ENCODE measurements at regions not wholly inside any gene's neighbourhood (a gene's known extent, or its start where the extent isn't known, plus 50 kb on each side); places are given as distances from the start of the nearest gene placed in this dataset.
"Not testable (repeated sequence)": the region's sequence is repeated elsewhere in the genome, so short reads cannot be mapped to it uniquely, and the experiment has no call there.

DNA sequence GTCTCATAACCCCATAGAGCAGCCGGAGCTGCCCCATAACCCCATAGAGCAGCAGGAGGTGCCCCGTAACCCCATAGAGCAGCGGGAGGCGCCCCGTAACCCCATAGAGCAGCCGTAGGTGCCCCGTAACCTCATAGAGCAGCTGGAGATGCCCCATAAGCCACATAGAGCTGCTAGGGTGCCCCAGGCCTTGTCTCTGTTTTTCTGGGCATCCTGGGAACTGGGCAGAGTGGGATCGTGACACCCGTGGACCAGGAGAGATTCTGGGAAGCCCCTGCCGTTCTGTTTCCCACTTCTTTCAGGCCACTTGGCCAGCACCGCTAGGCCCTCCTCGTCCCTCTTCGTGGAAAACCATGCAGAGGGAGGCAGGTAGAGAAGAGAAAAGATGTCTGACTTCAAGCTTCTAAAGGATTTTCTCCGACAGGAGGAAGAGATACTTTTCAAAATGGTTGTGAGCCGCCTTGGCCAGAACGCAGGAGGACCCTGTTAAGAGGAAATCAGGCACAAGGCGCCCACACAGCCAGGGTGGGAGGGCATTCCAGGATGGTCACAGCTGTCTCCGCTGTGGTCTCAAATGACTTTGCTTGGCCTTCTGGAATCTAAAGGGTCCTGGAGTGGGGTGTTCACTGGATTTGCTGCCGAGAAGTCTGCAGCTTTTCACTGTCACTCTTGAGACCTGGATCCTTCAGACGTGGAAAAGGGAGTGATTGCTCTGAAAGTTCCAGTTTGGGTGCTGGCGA, 171.8 kb downstream of the NPIPB11 start:
- H3K36me3 Mint-ChIP-seq; H3K27me3 Mint-ChIP-seq; H3K9me3 Mint-ChIP-seq (ENCODE audit: low read depth); ATAC-seq; H3K4me1 Mint-ChIP-seq; H3K4me3 Mint-ChIP-seq; CTCF ChIA-PET; H3K27ac Mint-ChIP-seq; DNase-seq: not testable (repeated sequence)

DNA sequence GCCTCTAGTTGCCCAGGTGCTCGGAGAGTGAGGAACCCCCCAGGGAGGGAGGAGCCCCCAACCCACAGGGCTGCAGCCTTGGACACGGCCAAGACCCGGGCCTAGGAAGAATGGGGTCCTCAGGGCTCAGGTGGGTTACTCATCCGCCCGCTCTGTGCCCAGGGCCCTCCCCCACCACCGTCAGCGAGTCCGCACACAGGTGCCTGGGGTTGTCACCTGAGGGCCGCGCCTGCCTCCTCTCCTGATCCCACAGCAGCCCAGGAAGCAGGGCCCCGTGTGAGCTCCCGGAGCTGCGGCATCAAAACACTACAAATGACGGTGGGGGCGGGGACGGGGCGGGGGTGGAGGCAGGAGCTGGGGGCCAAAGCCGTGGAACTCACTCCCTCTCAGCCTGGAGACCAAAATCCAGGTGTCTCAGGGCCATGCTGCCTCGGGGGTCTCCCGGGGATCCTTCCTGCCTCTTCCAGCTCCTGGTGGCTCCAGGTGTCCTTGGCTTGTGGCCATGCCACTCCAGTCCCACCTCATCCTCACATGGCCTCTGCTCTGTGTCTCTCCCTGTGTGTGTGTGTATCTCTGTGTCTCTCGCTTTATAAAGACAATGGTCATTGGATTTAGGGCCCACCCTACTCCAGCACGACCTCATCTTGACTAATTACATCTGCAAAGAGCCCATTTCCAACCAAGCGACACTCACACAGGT, 172.7 kb downstream of the NPIPB11 start:
- H3K4me1 Mint-ChIP-seq; CTCF ChIA-PET; ATAC-seq; H3K27ac Mint-ChIP-seq; H3K4me3 Mint-ChIP-seq; H3K9me3 Mint-ChIP-seq (ENCODE audit: low read depth); H3K27me3 Mint-ChIP-seq; H3K36me3 Mint-ChIP-seq: not testable (repeated sequence)
- peak; percentile 4 for DNase-seq

DNA sequence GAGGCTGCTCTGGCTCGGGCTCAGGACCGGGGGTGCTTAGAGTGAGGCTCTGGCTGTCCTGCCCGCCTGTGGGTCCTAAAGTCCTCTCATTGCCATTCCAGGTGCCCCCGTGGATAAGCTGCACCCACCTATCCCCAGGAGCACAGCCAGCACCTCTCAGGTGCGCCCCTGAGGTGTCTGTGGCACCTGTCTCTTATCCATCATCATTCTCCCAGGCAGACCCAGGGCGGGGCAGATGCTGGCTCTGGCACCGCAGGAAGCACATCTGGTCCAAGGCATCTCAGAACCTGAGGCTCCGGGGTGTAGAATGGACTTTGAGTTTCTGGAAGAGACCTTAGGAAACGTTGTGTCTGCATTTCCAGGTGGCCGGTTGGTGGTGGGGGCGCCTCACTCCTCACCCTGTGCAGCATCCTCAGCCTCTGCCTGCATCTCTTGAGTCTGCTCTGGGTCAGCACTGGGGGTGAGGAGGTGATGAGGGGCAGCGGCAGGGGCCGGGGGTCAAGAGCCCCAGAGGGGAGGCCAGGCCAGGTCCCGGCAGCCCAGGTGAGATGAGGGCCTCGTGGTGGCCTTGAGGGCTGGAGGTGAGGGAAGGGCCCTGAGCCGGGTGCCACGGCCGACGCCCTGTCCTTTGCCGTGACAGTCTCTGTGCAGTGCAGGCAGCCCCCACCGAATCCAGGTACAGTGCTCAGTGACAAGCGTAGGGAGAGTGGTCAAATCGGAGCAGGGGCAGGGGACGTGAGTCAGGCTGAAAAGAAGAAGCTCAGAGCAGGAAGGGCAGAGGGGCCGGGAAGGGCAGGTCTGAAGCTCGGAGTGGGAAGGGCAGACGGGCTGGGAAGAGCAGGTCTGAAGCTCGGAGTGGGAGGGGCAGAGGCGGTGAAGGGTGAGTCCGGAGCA, 173.5 kb downstream of the NPIPB11 start:
- CTCF ChIA-PET, result no interaction called here
- Mint-ChIP-seq H3K9me3 (ENCODE audit: low read depth) (no peaks in the 10 kb centered on the region), H3K27me3 (no peaks in the 10 kb centered on the region), H3K4me1 (peaks cover 2% of the 10 kb centered on the region), H3K36me3 (no peaks in the 10 kb centered on the region), H3K4me3 (no peak overlapping the region), H3K27ac (no peak overlapping the region)
- ATAC-seq (no peak), DNase-seq (peak; percentile 30)

DNA sequence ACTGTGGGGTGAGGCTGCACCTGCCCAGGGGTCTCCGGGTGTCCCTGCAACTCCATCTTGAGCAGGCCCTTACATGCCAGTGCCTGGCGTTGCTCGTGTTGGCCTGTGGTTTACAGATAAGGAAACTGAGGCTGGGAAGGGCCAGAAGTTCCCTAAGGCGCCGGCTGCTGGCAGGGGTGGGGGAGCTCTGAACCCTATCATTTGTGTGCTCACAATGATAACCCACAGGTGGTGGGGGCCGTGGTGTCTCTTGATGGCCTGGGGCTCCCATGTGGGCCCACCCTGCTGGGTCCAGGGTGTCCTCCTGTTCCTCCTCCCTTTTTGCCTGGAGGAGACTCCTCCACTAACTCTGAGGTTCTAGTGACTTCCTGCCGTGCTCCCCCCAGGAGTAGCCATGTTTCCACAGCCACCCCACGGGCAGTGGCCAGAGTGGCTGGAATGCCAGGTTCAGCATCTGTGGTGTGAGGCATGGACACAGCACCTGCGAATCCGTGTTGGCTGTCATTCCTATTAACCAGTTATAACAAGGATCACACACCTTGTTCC, 174.3 kb downstream of the NPIPB11 start:
- ATAC-seq; H3K36me3 Mint-ChIP-seq; H3K4me3 Mint-ChIP-seq; H3K9me3 Mint-ChIP-seq (ENCODE audit: low read depth); H3K4me1 Mint-ChIP-seq; H3K27me3 Mint-ChIP-seq; H3K27ac Mint-ChIP-seq; CTCF ChIA-PET: not testable (repeated sequence)
- peak; percentile 12 for DNase-seq

DNA sequence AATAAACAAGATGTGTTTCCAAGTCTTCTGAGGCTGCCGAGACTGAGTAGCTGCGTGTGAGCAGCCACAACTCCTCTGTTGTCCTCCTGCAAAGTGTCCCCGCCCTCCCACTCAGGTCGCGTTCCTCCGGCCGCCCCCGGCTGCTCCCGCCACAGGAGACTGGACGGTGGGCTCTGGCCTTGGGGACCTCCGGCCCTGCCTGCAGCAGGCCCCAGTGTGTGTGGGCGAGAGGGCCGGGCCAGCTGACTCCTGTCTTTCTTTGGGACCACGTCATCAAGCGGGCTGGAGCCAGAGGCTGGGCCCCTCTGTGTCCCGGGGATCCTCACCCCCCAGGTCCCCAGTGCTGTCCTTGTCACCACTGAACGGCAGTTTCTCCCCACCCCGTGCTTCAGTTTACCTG, 175.3 kb downstream of the NPIPB11 start:
- H3K36me3 Mint-ChIP-seq, result peaks cover 7% of the 10 kb centered on the region
- ATAC-seq (no peak), DNase-seq (peak; percentile 31)
- no peak overlapping the region for H3K4me3 Mint-ChIP-seq
- H3K4me1 Mint-ChIP-seq, result peaks cover 6% of the 10 kb centered on the region
- H3K9me3 Mint-ChIP-seq (ENCODE audit: low read depth), result peaks cover 4% of the 10 kb centered on the region
- no peak overlapping the region for H3K27ac Mint-ChIP-seq
- CTCF ChIA-PET, result no interaction called here
- H3K27me3 Mint-ChIP-seq, result no peaks in the 10 kb centered on the region

DNA sequence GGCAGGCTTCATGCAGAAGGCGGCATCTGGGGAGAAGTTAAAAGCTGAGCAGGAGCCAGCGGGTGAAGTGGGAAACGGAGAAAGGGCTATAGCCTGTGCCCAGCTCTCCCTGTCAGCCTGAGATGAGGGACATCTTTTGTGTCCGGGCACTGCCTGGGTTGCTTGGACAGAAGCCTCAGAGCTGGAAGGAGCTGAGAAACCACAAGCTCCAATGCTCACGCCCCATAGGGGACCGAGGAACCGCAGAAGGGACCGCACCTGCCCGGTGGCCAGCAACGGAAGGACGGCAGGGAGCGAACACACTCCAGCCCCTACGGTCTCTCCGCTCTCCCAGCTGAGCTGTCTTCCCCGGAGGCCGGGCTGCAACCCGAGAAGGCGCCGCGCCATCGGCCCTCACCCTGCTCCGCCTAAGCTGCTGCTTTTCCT, 175.8 kb downstream of the NPIPB11 start:
- CTCF ChIA-PET, result no interaction called here
- Mint-ChIP-seq H3K27ac (no peak overlapping the region), H3K9me3 (ENCODE audit: low read depth) (peaks cover 4% of the 10 kb centered on the region), H3K36me3 (peaks cover 7% of the 10 kb centered on the region), H3K27me3 (no peaks in the 10 kb centered on the region), H3K4me3 (no peak overlapping the region), H3K4me1 (peaks cover 6% of the 10 kb centered on the region)
- no peak for ATAC-seq
- DNase-seq, result peak; percentile 36

DNA sequence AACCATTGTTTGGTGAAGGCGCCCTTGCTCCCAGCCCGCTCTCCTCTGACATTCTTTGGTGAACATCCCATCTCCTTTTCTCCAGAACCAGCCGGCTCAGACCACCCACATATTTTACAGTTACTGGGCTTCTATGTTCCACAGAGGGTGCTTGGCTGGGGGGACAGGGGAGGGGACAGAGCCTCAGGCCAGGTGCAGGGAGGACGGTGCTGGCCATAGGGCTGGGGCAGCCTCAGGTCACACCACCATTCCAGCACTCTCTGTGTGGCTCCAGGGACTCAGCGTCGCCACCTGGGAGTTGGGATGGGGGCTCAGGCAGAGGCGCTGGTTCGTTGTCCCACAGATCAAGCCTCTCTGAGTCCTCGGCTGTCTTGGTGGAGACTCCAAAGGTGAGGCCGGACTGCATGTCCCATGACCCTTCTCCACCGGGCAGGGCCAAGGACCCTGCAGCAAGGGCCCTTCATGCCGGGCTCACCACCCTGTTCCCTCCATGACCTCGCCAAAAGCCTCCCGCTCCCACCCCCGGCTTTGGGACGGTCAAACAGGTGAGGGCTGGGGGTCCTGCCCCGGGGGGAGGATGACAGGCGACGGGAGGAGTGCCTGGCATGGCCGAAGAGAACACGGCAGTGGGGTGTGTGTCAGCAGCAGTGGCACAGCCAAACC, 176.4 kb downstream of the NPIPB11 start:
- H3K4me3 Mint-ChIP-seq; H3K4me1 Mint-ChIP-seq; H3K27ac Mint-ChIP-seq; H3K36me3 Mint-ChIP-seq; CTCF ChIA-PET; H3K27me3 Mint-ChIP-seq; ATAC-seq; H3K9me3 Mint-ChIP-seq (ENCODE audit: low read depth): not testable (repeated sequence)
- DNase-seq, result peak; percentile 34

DNA sequence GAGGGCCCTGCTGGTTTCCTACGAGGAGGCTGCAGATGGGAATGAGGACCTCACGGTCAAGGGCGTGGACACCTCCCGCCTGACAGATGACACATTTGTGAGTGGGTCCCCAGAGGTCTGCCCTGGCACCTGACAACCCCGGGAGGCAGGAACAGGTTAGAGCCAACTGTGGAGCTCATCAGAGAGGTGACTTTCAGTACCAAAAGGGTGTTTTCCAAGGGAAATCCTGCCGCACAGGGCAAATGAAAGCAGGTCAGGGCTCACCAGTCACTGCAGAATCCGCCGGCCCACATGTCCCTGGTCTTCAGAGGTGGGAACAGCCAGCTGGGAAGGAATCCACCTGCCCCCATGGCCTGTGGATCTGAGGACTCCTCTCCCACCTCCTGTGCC, 176.9 kb downstream of the NPIPB11 start:
- ATAC-seq; H3K27me3 Mint-ChIP-seq; H3K4me1 Mint-ChIP-seq; H3K9me3 Mint-ChIP-seq (ENCODE audit: low read depth); H3K36me3 Mint-ChIP-seq; CTCF ChIA-PET; H3K4me3 Mint-ChIP-seq; H3K27ac Mint-ChIP-seq; DNase-seq: not testable (repeated sequence)

DNA sequence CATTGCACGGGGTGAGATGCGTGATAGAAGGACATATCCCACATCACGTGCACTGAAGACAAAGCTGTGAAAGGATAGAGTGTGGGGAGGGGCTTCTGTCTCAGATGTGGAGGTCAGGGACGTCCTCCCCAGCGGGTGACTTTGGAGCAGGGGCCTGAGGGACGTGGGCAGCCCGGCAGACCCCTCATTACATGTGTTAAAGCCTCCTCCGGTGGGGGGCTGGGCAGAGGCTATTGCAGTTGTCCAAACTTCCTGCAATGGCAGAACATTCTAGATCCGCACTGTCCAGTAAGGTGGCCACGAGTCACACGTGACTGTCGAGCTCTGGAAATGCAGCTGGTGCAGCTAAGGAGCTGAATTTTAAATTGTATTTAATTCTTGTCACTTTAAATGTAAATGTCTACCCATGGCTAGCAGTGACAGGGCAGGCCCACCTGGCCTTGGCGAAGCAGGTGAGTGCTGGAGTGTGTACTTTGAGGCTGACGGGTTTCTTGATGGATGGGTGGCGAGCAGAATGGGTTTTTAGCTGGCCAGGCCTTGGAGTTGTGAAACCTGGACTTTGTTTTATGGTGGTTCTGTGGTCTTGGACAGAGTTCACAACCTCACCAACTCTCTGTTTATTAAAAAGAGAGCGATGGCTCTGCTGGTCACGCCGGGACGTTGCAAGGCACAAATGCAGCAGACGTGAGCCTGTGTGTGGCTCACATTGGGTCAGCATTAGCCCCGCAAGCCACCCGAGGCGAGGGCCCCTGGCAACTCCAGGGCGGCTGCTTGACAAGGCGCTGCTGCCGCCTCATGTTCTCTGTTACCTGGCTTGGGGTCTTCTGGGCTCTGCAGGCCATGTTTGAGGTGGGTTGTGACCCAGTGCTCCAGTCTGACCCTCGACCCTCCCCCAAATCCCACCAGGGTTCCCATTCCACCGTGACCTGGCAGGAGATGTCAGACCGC, 177.6 kb downstream of the NPIPB11 start:
- not testable (repeated sequence) for H3K27ac Mint-ChIP-seq; DNase-seq; H3K9me3 Mint-ChIP-seq (ENCODE audit: low read depth); ATAC-seq; H3K27me3 Mint-ChIP-seq; H3K4me3 Mint-ChIP-seq; H3K4me1 Mint-ChIP-seq; H3K36me3 Mint-ChIP-seq
- CTCF ChIA-PET, result interaction anchor here (0.6 kb wide), 1 partner anchor 136 kb away, joined by 3 read pairs; no protein-coding TSS in a partner anchor

DNA sequence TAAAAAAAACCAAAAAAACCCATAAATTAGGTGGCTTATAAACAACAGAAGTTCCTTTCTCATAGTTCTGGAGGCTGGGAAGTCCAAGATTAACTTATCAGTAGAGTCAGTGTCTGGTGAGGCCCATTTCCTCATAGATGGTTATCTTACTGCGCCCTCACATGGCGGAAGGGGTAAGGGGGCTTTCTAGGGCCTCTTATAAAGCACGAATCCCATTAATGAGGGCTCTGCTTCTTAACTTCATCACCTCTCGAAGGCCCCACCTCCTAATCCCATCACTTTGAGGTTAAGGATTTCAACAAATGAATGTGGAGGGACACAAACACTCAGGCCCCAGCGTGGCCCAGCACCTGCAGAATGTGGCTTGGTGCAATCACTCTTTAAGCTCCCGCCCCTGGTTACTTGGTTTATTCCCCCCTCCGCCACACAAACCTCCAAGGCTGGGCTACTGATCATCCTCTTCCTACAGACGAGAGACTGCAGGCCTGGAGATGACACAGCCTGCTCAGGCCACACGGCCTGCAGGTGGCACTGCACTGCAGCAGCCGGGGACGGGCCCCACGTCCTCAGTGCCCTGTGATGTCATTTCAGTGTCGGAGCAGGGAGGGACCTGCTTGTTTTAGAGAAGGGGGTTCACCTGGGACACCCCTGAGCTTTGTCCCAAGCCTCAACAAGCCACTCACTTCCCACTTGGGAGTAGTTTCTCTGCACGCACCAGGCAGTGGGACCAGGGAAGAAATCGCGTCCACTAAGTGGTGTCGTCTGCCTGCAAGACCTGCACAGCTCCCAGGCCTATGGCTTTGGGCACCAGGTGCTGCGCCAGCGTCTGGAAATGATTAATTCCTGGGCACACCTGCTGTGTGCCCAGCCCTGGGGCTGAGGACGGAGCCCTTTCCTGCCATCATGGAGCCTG, 178.5 kb downstream of the NPIPB11 start:
- not testable (repeated sequence) for H3K4me3 Mint-ChIP-seq; H3K27ac Mint-ChIP-seq; H3K9me3 Mint-ChIP-seq (ENCODE audit: low read depth); H3K27me3 Mint-ChIP-seq
- Mint-ChIP-seq H3K36me3 (peaks cover 11% of the 10 kb centered on the region), H3K4me1 (peaks cover 13% of the 10 kb centered on the region)
- CTCF ChIA-PET, result interaction anchor here (0.6 kb wide), 1 partner anchor 135 kb away, joined by 3 read pairs; no protein-coding TSS in a partner anchor
- DNase-seq (peak; percentile 69), ATAC-seq (peak; percentile 88)

DNA sequence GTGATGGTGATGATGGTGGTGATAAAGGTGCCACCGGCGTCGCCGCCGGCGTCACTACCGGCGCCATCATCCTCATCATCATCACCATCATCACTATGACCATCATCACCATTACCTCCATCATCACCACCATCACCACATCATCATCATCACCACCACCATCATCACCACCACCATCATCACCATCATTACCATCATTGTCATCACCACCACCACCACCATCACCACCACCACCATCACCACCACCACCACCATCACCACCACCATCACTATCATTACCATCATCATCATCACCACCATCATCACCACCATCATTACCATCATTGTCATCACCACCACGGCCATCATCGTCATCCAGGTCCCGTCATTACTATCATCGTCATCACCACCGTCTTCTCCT, 179.7 kb downstream of the NPIPB11 start:
- no peak for DNase-seq
- H3K9me3 Mint-ChIP-seq (ENCODE audit: low read depth), result peaks cover 4% of the 10 kb centered on the region
- H3K27ac Mint-ChIP-seq, result no peak overlapping the region
- H3K4me3 Mint-ChIP-seq, result no peak overlapping the region
- ATAC-seq, result no peak
- CTCF ChIA-PET, result no interaction called here
- H3K36me3 Mint-ChIP-seq, result peaks cover 15% of the 10 kb centered on the region
- H3K4me1 Mint-ChIP-seq, result peaks cover 13% of the 10 kb centered on the region
- no peaks in the 10 kb centered on the region for H3K27me3 Mint-ChIP-seq

Data from activated CD8-positive, alpha-beta memory T cell treated with anti-CD3 and anti-CD28 coated beads, Interleukin-2, amount 10 ng/mL, durations not matched to agents 7 days and 5 days (primary cell).